Fibroblast of the conjunctiva (primary cell): ENCODE measurements at regions not wholly inside any gene's neighbourhood (a gene's known extent, or its start where the extent isn't known, plus 50 kb on each side); places are given as distances from the start of the nearest gene placed in this dataset.

Experiments
- DNase-seq: peaks from one replicate; pipeline ENCODE4 v3.0.0-alpha.2; 2010; ENCODE audit warnings: low read depth

- no peak for DNase-seq
Measured at GRCh38 chr2:225340923-225341322, 58.6 kb upstream of the NYAP2 start.

- peak; percentile 9 for DNase-seq
Measured at GRCh38 chr2:225337183-225337582, 62.3 kb upstream of the NYAP2 start.

- peak; percentile 0 for DNase-seq
Measured at GRCh38 chr2:225334514-225334913, 65.0 kb upstream of the NYAP2 start.

GRCh38 chr2:225328192-225328591, 71.3 kb upstream of the NYAP2 start:
- no peak for DNase-seq

GRCh38 chr2:225326969-225327368, 72.5 kb upstream of the NYAP2 start:
- DNase-seq = no peak

- no peak for DNase-seq
Measured at GRCh38 chr2:225319872-225320271, 79.6 kb upstream of the NYAP2 start.

- DNase-seq = no peak
Measured at GRCh38 chr2:225318440-225318839, 81.1 kb upstream of the NYAP2 start.

GRCh38 chr2:225317186-225317585, 82.3 kb upstream of the NYAP2 start:
- no peak for DNase-seq

- DNase-seq = no peak
Measured at GRCh38 chr2:225310745-225311144, 88.8 kb upstream of the NYAP2 start.

GRCh38 chr2:225309516-225309915, 90.0 kb upstream of the NYAP2 start:
- DNase-seq = no peak

- no peak for DNase-seq
Measured at GRCh38 chr2:225296951-225297350, 102.6 kb upstream of the NYAP2 start.

- DNase-seq = no peak
Measured at GRCh38 chr2:225295102-225295501, 104.4 kb upstream of the NYAP2 start.

- DNase-seq = no peak
Measured at GRCh38 chr2:225293638-225294037, 105.9 kb upstream of the NYAP2 start.

GRCh38 chr2:225290757-225291400, 108.6 kb upstream of the NYAP2 start:
- no peak for DNase-seq

GRCh38 chr2:225289659-225290058, 109.9 kb upstream of the NYAP2 start:
- DNase-seq = no peak

- no peak for DNase-seq
Measured at GRCh38 chr2:225288986-225289385, 110.5 kb upstream of the NYAP2 start.

GRCh38 chr2:225282858-225283710, 116.4 kb upstream of the NYAP2 start:
- DNase-seq = peak; percentile 17

GRCh38 chr2:225276207-225276606, 123.3 kb upstream of the NYAP2 start:
- DNase-seq = no peak

- DNase-seq = no peak
Measured at GRCh38 chr2:225275443-225275842, 124.1 kb upstream of the NYAP2 start.

GRCh38 chr2:225274751-225275150, 124.8 kb upstream of the NYAP2 start:
- DNase-seq = peak; percentile 17

GRCh38 chr2:225272173-225272572, 127.3 kb upstream of the NYAP2 start:
- no peak for DNase-seq

- peak; percentile 14 for DNase-seq
Measured at GRCh38 chr2:225270861-225271260, 128.6 kb upstream of the NYAP2 start.

GRCh38 chr2:225270053-225270452, 129.5 kb upstream of the NYAP2 start:
- no peak for DNase-seq

GRCh38 chr2:225254363-225254762, 145.1 kb upstream of the NYAP2 start:
- no peak for DNase-seq
